PC-3 (cell line): ENCODE measurements at regions not wholly inside any gene's neighbourhood (a gene's known extent, or its start where the extent isn't known, plus 50 kb on each side); places are given as distances from the start of the nearest gene placed in this dataset.

Experiments
- CTCF ChIP-seq: fragments of 300-600 bp; sonication (generic); conservative IDR thresholded peaks from 2 replicates; pipeline ENCODE4 v1.5.1; 2017; ENCODE audit warnings: antibody characterized with exemption, low read depth, mild to moderate bottlenecking, low read length
- EZH2 ChIP-seq: fragments of 300-600 bp; sonication (generic); IDR thresholded peaks from one replicate; pipeline ENCODE4 v1.6.1; 2017; ENCODE audit warnings: antibody characterized with exemption, mild to moderate bottlenecking, low read length; ENCODE audit not compliant: unreplicated experiment

- TF ChIP-seq CTCF (no peak), EZH2 (no peak)
Measured at GRCh38 chr5:62812621-62813255, 234.1 kb downstream of the LRRC70 start.
